BJ (cell line): ENCODE measurements at regions not wholly inside any gene's neighbourhood (a gene's known extent, or its start where the extent isn't known, plus 50 kb on each side); places are given as distances from the start of the nearest gene placed in this dataset.

Experiments
- CTCF ChIA-PET: fragments of 350-600 bp; formaldehyde crosslinking; extraction: SDS; loops from one replicate; lab custom pipeline; 2021; ENCODE audit warnings: antibody characterized with exemption, inconsistent platforms; lab: Yijun Ruan, JAX
- POLR2A ChIA-PET: fragments of 300-600 bp; sonication (Branson Sonifier 250); formaldehyde crosslinking; extraction: SDS; loops from one replicate; lab custom pipeline; 2021; ENCODE audit warnings: antibody characterized with exemption; lab: Charles Lee
- DNase-seq: peaks from one replicate; pipeline ENCODE4 v3.0.0-alpha.2; 2011; ENCODE audit warnings: low read depth
- H3K27me3 ChIP-seq: 2 replicates; pipeline ENCODE4 v1.6.0; 2011; ENCODE audit warnings: low read length; ENCODE audit not compliant: control insufficient read depth, insufficient read depth
- H3K36me3 ChIP-seq: 2 replicates; pipeline ENCODE4 v1.5.1; 2011; ENCODE audit warnings: low read length; ENCODE audit not compliant: control insufficient read depth, insufficient read depth
- H3K4me3 ChIP-seq: 2 replicates; pipeline ENCODE4 v1.5.1; 2011; ENCODE audit warnings: low read depth, mild to moderate bottlenecking, control low read depth, low read length
- CTCF ChIP-seq: IDR thresholded peaks from 2 replicates; pipeline ENCODE4 v1.5.1; 2011; ENCODE audit warnings: low read depth, mild to moderate bottlenecking, control low read depth, inconsistent platforms, low read length, moderate library complexity; ENCODE audit not compliant: insufficient read depth

- DNase-seq, result no peak
- no peaks in the 10 kb centered on the region for H3K36me3 ChIP-seq
- no peak for TF ChIP-seq CTCF
- POLR2A ChIA-PET, result no interaction called here
- CTCF ChIA-PET, result no interaction called here
- no peaks in the 10 kb centered on the region for H3K27me3 ChIP-seq
- no peak overlapping the region for H3K4me3 ChIP-seq
Observed at GRCh38 chr5:82991678-82992323, 85.4 kb downstream of the TMEM167A start.

- Histone ChIP-seq H3K36me3 (no peaks in the 10 kb centered on the region), H3K27me3 (no peaks in the 10 kb centered on the region), H3K4me3 (no peak overlapping the region)
- TF ChIP-seq CTCF, result no peak
- ChIA-PET POLR2A (no interaction called here), CTCF (no interaction called here)
- DNase-seq, result no peak
Observed at GRCh38 chr5:82991059-82991458, 86.1 kb downstream of the TMEM167A start.

GRCh38 chr5:82987188-82987587 is 90.0 kb downstream of the TMEM167A start:
- CTCF ChIA-PET, result interaction anchor here (1.0 kb wide), 1 partner anchor 9 kb away, joined by 3 read pairs; no protein-coding TSS in a partner anchor
- no peak for TF ChIP-seq CTCF
- H3K4me3 ChIP-seq, result no peak overlapping the region
- no peaks in the 10 kb centered on the region for H3K36me3 ChIP-seq
- no peak for DNase-seq
- POLR2A ChIA-PET, result no interaction called here
- H3K27me3 ChIP-seq, result no peaks in the 10 kb centered on the region

- Histone ChIP-seq H3K36me3 (no peaks in the 10 kb centered on the region), H3K27me3 (no peaks in the 10 kb centered on the region), H3K4me3 (no peak overlapping the region)
- DNase-seq, result no peak
- POLR2A ChIA-PET, result no interaction called here
- CTCF ChIA-PET, result no interaction called here
- TF ChIP-seq CTCF, result no peak
Observed at GRCh38 chr5:82986404-82986803, 90.8 kb downstream of the TMEM167A start.

- Histone ChIP-seq H3K27me3 (no peaks in the 10 kb centered on the region), H3K4me3 (no peak overlapping the region), H3K36me3 (no peaks in the 10 kb centered on the region)
- TF ChIP-seq CTCF, result no peak
- ChIA-PET CTCF (no interaction called here), POLR2A (no interaction called here)
- DNase-seq, result no peak
Observed at GRCh38 chr5:82985763-82986162, 91.4 kb downstream of the TMEM167A start.
